Posterior vena cava (tissue), 2 donors: ENCODE measurements at regions not wholly inside any gene's neighbourhood (a gene's known extent, or its start where the extent isn't known, plus 50 kb on each side); places are given as distances from the start of the nearest gene placed in this dataset.

Experiments used
- DNase-seq: peaks from one replicate; pipeline ENCODE4 v3.0.0-alpha.2; 2020; ENCODE audit warnings: low spot score
- intact Hi-C, 2 donors: fragments of 100-400 bp; cut with DNase I; formaldehyde crosslinking; loops; one replicate each; pipeline versions ENCODE4 v1.14.1 to v1.14.2; 2022 to 2023
- donor health status: DM: yes; HTN: yes; CAD: no.
- donor health status: DM: yes; HTN: yes; CAD: no.

DNA sequence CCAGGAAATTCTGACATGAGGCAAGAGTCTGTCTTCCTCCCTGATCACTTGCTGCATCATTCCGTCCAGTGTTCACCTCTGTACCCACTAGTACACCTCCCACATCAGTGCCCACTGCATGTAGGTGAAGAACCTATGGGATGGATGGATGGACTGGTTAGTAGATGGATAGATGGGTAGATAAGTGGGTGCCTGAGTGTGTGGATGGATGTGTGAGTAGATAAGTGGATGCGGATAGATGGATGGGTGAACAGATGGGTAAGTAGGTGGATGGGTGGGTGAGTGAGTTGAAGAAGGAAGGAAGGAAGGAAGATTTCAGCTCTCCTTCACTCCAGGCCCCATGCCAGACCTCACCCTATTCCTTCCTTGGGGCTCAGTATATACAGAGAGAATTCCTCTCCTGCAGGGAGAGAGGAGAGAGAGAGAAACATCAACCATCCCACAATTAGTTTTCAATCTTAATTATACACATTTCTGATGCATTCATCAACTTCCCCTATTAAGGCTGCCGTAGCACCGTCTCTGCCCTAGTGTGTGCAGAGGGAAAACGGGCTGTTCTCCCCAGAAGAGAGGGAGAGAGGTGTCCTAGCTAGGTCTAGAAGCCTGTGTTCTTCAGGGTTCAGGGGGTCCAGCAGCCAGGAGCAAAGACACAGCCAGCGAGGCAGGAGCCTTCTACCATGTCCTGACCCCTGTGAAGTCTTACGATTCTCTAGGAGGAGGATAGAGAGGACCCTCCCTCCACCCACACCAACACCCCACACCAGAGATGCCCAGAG lies 125.3 kb downstream of the BUD13 start:
- intact Hi-C loops: no loop called here
- DNase-seq: no peak

GRCh38 chr11:116646191-116646590 lies 126.6 kb downstream of the BUD13 start:
- intact Hi-C loops: no loop called here

GRCh38 chr11:116644941-116645305 lies 127.9 kb downstream of the BUD13 start:
- no peak for DNase-seq
- intact Hi-C loops: no loop called here

More at GRCh38 chr11:116646191-116646590, 126.6 kb downstream of the BUD13 start:
- no peak for DNase-seq

DNA sequence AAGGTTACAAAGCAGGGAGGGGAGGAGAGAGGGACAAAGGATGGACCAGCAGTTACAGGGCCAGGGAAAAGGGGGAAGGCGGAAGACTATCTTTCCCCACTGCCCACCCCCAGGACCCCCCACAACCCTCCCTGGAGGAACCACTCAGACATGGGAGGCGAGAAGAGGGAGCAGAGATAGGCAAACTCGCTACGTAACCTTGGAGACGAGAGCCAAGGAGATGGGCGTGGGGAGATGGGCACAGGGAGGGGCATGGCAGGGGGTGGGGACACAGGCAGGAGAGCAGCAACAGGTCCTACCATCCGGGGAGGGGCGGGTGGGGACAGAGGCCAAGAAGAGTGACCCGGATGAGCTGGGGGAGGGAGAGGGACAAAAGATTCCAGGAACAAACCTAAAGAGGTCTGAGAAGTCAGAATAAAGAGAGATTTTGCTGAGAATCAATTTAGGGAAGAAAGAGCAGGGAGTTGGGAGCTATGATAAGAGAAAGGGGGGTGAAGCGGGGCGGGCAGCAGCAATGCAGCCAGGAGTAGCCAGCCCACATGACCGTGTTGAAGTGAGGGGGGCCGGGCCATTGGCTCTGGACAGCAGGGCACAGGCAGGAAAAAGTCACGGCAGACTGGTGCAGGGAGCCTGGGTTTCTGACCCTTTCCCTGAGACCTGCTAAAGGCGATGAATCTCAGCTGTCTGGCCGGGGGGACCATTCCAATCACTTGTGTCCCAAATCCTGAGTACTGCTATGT lies 128.4 kb downstream of the BUD13 start:
- intact Hi-C loops: no loop called here
- DNase-seq: no peak

DNA sequence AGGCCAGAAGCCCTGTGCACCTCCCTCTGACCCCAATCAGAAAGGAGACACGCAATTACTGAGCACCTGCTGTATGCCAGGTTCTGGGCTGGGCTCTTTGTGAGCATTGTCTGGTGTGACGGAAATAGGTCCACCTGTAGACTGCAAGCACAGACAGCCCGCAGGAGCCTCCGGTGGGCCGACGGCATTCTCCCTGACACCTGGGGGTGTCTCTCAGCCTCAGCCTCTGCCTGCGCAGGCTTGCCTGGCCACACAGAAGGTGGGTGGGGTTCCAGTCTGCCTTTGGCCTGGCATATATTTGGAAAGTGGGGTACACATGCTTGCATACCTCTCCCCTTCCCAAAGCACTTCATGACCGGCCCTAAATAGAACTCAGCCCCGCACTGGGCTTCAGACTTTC lies 129.3 kb downstream of the BUD13 start:
- DNase-seq: no peak
- intact Hi-C loops: no loop called here

DNA sequence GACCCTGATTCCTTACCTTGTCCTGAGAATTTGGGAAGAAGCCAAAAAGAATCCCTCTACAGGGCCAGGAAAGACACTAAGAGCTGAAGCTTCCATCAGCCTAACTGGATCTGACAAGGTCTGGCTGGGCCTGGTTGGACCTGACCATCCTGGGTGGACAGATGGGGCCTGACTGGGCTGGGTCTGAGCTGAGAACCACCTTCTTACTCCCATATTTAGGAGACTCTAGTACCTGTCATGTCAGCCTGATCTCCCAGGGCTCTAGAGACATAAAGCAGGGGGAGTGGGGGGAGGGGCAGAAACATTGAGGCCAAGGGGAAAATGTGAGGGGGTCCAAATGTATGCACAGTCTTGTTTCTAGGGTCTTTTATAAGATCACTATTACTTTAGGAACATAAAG lies 129.9 kb downstream of the BUD13 start:
- no peak for DNase-seq
- intact Hi-C loops: no loop called here

- intact Hi-C loops: no loop called here
- no peak for DNase-seq
These were observed 130.3 kb downstream of the BUD13 start for GRCh38 chr11:116642481-116642880.

GRCh38 chr11:116641561-116642045 lies 131.2 kb downstream of the BUD13 start:
- no peak for DNase-seq

GRCh38 chr11:116640641-116641402 lies 132.0 kb downstream of the BUD13 start:
- no peak for DNase-seq
- intact Hi-C loops: no loop called here

More at GRCh38 chr11:116641561-116642045, 131.2 kb downstream of the BUD13 start:
- intact Hi-C loops: no loop called here

DNA sequence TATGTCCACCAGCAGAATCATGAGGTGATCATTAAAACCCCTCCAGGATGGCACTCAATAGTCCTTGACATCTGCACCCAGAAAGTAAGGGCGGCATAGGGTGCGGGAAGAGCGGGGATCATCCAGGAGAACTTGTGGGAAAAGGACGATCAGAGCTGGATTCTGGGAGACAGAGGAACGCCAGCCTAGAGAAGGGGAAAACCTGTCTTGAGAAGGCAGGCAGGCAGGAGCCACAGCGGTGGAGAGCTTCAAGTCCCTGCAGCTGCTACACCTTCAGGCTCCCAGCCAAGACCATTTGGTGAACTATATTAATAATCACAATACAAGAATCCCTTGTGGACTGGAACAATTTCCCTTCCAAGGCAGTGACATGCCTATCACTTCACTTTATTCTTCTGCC lies 134.3 kb downstream of the BUD13 start:
- intact Hi-C loops: no loop called here
- DNase-seq: no peak

- intact Hi-C loops: no loop called here
- no peak for DNase-seq
These were observed 135.0 kb downstream of the BUD13 start for GRCh38 chr11:116637766-116638165.

DNA sequence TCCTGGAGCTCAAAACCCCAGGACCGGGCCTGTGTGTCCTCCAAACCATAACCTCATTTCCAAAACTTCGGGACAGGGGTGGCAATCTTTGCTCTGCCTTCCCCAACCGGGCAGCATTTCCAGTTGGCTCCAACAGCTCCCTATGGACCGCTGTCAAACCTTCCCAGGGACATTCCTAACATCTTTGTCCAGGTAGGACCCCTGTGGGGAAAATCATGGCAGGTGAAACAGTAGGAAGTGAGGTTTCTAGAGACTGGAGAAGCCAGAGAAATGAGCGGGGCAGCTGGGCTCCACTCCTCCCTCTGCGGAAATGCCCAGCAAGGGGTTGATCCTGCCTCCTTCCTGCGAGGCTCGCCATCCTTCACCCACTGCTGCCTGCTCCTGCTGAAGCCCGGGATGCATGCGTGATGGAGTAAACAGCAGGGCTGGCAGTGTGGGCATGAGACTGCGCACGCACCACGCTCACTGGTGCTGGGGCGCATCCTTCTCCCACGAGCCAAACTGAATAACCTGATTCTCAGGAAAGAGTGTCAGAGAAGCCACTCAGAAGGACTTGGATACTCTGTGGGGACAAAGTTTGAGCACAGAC lies 136.4 kb downstream of the BUD13 start:
- intact Hi-C loops: no loop called here
- DNase-seq: no peak

GRCh38 chr11:116631201-116631600 lies 141.6 kb downstream of the BUD13 start:
- intact Hi-C loops: no loop called here
- no peak for DNase-seq

DNA sequence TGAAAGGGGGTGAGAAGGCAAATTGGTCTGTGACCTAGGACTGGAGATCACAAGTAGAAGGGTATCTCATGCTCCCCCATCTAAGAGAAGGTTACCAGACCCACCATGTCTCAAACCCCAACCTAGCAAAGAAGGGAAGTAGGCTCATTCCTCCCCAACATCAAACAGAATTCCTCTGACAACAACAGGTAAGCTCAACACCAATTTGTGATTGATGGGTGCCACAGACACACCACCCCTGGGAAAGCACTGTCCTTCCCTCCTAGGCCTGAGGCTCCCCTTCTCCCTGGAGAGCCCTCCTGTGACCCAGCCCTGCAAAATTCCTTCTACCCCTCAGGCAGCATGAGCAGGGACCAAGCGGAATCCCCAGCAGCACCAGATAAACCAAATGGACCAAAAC lies 154.3 kb downstream of the BUD13 start:
- no peak for DNase-seq
- intact Hi-C loops: loop anchor here in 1 of 2 donors (5.0 kb wide), 1 partner anchor 1671 kb away; no protein-coding TSS in a partner anchor

- intact Hi-C loops: loop anchor here in 1 of 2 donors (5.0 kb wide), 1 partner anchor 1668 kb away; no protein-coding TSS in a partner anchor
- DNase-seq: no peak
These were observed 157.4 kb downstream of the BUD13 start for GRCh38 chr11:116615211-116615865.

- DNase-seq: no peak
- intact Hi-C loops: loop anchor here in 1 of 2 donors (5.0 kb wide), 1 partner anchor 1667 kb away; no protein-coding TSS in a partner anchor
These were observed 158.2 kb downstream of the BUD13 start for GRCh38 chr11:116614306-116615210.

DNA sequence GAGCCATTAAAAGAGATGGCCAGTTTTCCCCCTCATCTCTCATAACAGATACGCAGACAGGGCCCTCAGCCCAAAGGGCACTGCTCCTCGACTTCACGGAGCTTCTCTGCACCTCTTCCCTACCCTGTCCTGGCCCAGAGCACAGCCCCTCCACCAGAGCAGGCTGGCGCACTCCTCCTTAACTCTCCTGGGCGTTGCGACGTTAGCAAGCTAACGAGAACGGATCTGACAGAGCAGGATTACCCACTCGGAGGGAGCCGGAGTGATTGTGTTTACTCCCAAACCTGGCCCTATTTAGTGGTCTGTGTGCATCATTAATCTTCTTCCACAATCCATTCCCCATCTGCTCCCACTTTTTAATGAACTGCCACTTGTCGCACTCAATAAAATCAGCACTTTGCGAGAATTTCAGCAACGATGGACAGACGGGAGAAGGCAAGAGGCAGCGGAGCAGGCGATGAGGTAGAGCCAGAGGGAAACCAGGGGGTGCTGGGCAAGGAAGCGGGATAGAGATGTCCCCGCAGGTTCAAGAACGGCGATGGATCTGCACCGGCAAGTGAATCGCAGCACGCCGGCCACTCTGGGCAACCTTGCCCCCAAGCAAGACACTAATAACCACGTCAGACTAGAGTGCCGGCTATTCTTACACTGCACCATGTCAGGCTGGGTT lies 159.4 kb downstream of the BUD13 start:
- intact Hi-C loops: no loop called here
- no peak for DNase-seq
